Aorta (tissue), 5 donors: ENCODE measurements at regions not wholly inside any gene's neighbourhood (a gene's known extent, or its start where the extent isn't known, plus 50 kb on each side); places are given as distances from the start of the nearest gene placed in this dataset.

Experiments
- ATAC-seq: fragments of 200-7000 bp; cut with Tn5 transposase; one replicate; pipeline ENCODE4 v1.9.1; 2022; ENCODE audit warnings: moderate library complexity; ENCODE audit not compliant: low FRiP score
- DNase-seq, 2 donors: peaks; one replicate each; pipeline ENCODE4 v3.0.0-alpha.2; 2020
- H3K27ac ChIP-seq, 2 donors: one replicate each; pipeline ENCODE4 v1.5.1; 2013; ENCODE audit warnings: low read length in 2 of 2, mild to moderate bottlenecking in 2 of 2, moderate library complexity in 2 of 2, control low read depth in 1 of 2, inconsistent platforms in 1 of 2, low read depth in 1 of 2
- H3K27me3 ChIP-seq, 2 donors: one replicate each; pipeline ENCODE4 v1.6.1; 2013; ENCODE audit warnings: control low read depth in 1 of 2, low read length in 1 of 2, mild to moderate bottlenecking in 1 of 2, moderate library complexity in 1 of 2; ENCODE audit not compliant: insufficient read depth in 2 of 2, control insufficient read depth in 1 of 2
- H3K36me3 ChIP-seq, 2 donors: one replicate each; pipeline ENCODE4 v1.6.1; 2013; ENCODE audit warnings: control low read depth in 1 of 2, low read length in 1 of 2, mild to moderate bottlenecking in 1 of 2; ENCODE audit not compliant: insufficient read depth in 2 of 2, control insufficient read depth in 1 of 2
- H3K4me1 ChIP-seq, 2 donors: one replicate each; pipeline ENCODE4 v1.6.1; 2013; ENCODE audit warnings: low read length in 2 of 2, control low read depth in 1 of 2, mild to moderate bottlenecking in 1 of 2, moderate library complexity in 1 of 2; ENCODE audit not compliant: insufficient read depth in 2 of 2, control insufficient read depth in 1 of 2
- H3K4me3 ChIP-seq, 2 donors: one replicate each; pipeline ENCODE4 v1.5.1; 2013; ENCODE audit warnings: low read length in 2 of 2, control low read depth in 1 of 2, mild to moderate bottlenecking in 1 of 2
- H3K9me3 ChIP-seq: one replicate; pipeline ENCODE4 v1.6.1; 2013; ENCODE audit warnings: mild to moderate bottlenecking, low read length; ENCODE audit not compliant: control insufficient read depth
- WGBS, 2 donors: extraction: QIAGEN DNeasy Blood & Tissue Kit; methylation state at CpG; one replicate each; pipeline ENCODE4 v1.1.7; 2013; 5-methylcytosine and 5-hydroxymethylcytosine counted together
- intact Hi-C, 2 donors: fragments of 100-400 bp; cut with DNase I; formaldehyde crosslinking; loops; one replicate each; pipeline versions ENCODE4 v1.14.2 to v1.15.0; 2022
- donor health status: healthy with polysubstance abuse.
- donor health status: Bipolar disorder and iron deficiency.
- donor health status: DM: no; HTN: no; CAD: no.
- donor health status: DM: no; HTN: no; CAD: no.
- donor health status: DM: yes; HTN: yes; CAD: no.

DNA sequence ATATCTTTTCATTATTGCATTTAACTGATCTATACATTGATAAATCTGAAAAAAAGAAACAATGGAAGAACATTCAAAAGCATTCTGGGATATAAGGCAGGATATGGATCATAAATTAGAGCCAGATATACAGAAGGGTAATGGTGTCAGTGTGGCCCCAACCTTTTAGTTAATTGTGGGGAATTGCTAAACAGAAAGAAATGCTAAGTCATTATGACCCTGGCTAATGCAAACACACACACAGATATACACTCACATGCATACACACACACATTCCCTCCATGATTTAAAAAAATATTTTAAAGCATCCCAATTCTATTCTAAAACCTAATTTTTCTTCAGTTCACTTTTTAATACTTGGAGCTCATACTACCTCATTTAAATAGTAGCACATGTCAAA lies 404.5 kb downstream of the BCAT1 start:
- no peaks in the 10 kb centered on the region for H3K36me3 ChIP-seq
- intact Hi-C loops, result no loop called here
- ATAC-seq (no peak), DNase-seq (no peak)
- H3K27me3 ChIP-seq, result no peaks in the 10 kb centered on the region
- no peaks in the 10 kb centered on the region for H3K4me1 ChIP-seq
- no peak overlapping the region for H3K4me3 ChIP-seq
- H3K27ac ChIP-seq, result no peak overlapping the region
- H3K9me3 ChIP-seq, result no peaks in the 10 kb centered on the region

DNA sequence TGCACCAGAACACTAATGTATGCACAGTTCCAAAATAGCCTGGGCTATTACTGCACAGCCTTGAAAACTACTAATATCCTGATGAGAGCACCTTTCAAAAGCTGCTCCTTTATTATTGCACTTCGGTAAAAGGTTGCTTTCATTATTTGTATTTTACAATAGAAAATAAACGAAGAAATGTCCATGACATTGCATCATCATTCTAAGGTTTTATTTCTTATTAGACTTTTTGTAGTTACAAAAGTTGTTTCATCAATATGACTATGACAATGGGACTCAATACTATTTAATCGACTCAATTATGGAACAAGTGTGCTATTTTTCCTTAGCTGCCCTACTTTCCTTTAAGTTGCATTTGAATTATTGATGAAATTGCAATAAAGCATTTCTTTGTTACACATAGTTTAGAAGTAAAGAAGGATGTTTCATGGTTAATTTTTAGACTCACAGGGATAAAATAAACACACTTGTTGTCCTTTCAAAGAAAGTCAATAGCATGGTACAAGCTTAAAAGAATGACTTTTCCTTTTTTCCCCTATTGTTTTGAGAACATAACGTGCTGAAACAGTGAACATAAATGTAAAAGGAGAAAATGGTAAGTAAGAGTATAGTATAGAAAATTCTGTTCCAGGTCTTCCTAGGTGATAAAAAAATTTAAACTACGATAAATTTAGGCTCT lies 407.6 kb downstream of the BCAT1 start:
- H3K4me1 ChIP-seq, result peaks cover 0 to 3% of the 10 kb centered on the region in 2 donors
- intact Hi-C loops, result no loop called here
- 76 to 80% methylated on average over 5 of the region's 5 CpGs for WGBS, 2 donors
- no peaks in the 10 kb centered on the region for H3K27me3 ChIP-seq
- H3K9me3 ChIP-seq, result no peaks in the 10 kb centered on the region
- DNase-seq, result no peak
- no peak overlapping the region for H3K27ac ChIP-seq
- no peak overlapping the region for H3K4me3 ChIP-seq
- no peak for ATAC-seq
- H3K36me3 ChIP-seq, result no peaks in the 10 kb centered on the region

DNA sequence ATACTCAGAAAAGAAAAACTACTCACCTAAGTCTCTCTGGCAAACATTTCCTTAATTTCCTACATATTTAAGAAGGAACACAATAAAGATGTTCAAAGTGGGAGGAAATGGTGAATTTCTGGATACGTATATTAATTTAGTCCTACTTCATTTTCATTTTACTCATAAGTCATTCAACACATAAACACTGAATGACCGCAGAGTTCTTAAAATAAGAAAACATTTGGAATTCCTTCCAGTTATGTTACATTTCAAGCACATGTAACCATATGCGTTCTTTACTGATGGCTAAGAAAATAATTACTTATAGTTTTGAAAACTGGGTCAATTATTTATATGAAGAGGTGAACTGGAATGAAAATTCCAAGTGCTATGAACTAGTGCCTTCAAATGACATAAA lies 409.3 kb downstream of the BCAT1 start:
- intact Hi-C loops, result no loop called here
- ATAC-seq (no peak), DNase-seq (no peak)
- Histone ChIP-seq H3K36me3 (no peaks in the 10 kb centered on the region), H3K27me3 (peaks cover 0 to 1% of the 10 kb centered on the region in 2 donors), H3K4me3 (no peak overlapping the region), H3K9me3 (no peaks in the 10 kb centered on the region), H3K4me1 (peaks cover 5 to 9% of the 10 kb centered on the region in 2 donors), H3K27ac (no peak overlapping the region)
- 96 to 97% methylated on average over 3 of the region's 3 CpGs for WGBS, 2 donors

DNA sequence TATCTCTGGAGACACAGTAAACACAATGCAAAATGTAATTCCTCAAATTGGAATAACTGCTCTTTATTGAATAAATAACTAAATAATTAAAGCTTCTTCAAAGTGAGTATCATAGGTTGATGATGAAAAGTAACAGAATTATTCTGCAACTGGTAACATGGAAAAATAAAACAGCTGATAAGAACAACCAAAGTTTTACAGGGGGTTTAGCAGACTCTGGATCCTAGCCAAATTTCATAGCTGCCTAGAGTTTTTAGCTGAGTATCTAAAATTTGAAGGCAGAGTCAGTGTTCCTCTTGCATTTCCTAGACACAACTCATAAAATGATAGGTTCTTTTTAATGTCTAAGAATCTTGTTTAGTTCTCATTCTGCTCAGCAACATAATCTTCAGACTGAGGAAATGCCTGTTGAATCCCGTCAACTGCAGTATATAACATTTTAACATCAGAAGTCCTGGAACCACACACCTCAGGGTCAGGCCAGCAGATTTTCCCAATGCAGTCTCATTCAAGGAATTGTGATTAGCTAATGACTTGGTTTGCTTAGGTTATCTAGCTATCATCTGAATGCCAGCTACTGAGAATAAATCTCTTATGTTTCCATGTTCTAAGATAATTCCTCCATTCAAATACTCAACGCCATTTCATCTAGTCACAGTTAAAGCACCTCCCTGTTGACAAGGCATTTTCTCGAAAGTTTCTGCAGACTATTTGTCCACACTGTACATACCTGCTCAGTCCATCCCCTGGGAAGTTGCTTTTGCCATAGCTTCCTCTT lies 411.6 kb downstream of the BCAT1 start:
- Histone ChIP-seq H3K9me3 (no peaks in the 10 kb centered on the region), H3K27ac (peak overlapping the region; percentile 74 to 91), H3K36me3 (no peaks in the 10 kb centered on the region), H3K4me1 (peaks cover 5 to 14% of the 10 kb centered on the region in 2 donors), H3K4me3 (peak overlapping the region in 1 of 2 donors; percentile 47), H3K27me3 (peaks cover 0 to 1% of the 10 kb centered on the region in 2 donors)
- no peak for DNase-seq
- no peak for ATAC-seq
- intact Hi-C loops, result no loop called here
- 72 to 80% methylated on average over 3 of the region's 3 CpGs for WGBS, 2 donors

DNA sequence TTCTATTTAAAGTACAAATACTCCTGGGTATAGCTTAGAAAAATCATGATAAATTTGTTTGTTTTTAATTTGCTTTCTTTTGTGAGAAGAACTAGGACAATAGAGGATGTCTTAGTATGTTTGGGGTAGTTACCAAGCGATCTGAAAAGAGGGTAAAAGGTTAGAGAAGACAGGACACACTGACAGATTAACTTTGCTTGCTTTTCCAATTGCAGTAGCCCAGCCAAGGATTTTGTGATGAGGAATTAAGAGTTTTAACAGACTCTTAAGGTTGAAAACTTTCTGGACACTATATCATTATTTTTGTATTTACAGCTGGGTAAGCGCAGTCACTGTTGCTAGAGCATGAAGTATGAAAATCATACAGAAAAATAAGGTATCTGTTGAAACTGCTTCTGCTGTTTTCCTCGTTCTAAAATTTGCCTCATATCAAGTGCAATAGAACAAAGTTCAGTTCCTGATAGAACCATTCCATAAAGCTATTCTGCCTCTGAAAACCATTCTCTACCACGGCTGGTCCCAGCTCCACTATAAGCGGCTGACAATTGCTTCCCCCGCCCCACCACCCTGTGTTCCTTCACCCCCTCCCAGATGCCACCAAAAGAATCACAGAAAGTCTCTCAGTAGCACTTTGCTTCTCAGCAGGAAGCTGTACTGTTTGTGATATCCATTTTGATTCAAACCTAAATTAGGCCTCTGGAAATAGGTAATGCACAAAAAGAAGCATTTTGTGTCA lies 413.4 kb downstream of the BCAT1 start:
- intact Hi-C loops, result no loop called here
- Histone ChIP-seq H3K4me3 (no peak overlapping the region), H3K27me3 (peaks cover 0 to 1% of the 10 kb centered on the region in 2 donors), H3K9me3 (no peaks in the 10 kb centered on the region), H3K27ac (no peak overlapping the region), H3K36me3 (no peaks in the 10 kb centered on the region), H3K4me1 (peaks cover 5 to 14% of the 10 kb centered on the region in 2 donors)
- ATAC-seq (no peak), DNase-seq (no peak)
- WGBS, 2 donors, result 66 to 76% methylated on average over 6 of the region's 6 CpGs

DNA sequence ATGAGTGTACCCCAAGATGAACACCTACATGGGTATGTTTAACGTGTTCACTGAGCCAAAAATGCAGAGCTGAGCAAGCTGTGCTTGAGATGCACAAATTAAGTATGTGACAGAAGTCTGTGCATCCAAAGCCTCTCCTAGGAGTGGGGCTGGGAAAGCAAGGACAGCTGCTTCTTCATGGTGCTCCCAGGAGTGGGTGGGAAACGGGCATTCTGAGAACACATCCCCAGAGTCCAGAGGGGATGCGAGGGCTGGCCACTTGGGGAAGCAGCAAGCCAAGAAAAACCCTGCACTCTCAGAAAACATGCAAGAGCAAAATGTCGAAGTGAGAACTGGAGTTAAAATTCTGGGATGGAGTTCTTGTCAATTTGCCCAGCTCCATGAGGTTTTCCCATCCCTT lies 414.3 kb downstream of the BCAT1 start:
- WGBS, 2 donors, result 12% methylated on average over 4 of the region's 4 CpGs
- peak overlapping the region; percentile 45 to 86 for H3K27ac ChIP-seq

DNA sequence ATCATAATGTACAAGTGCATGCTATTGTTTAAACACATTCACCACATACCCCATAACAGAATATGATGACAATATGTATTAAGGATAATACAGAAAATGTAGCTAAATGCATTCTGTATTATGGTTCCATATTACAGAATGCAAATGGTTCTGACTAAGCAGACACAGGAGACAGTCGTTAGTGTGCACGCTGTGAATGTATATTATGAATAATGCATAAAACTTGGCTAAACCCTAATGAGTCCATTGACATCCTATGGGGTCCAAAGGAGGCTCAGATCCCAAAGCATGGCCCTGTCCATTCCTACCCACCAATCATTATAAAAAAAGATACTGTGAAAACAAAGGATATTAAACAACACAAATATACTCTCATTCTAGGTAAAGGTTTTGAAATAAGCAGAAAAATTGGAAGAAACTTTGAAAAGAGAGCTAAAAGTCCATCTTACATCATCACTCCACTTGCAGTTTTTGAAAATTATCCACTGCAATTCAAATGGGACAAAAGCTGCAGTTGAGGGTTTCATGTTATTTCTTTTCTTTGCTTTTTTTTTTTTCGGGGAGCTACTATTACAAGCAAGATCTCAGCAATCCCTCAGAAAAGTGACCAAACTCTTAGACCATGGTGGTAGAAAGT lies 415.1 kb downstream of the BCAT1 start:
- Histone ChIP-seq H3K4me3 (no peak overlapping the region), H3K27ac (no peak overlapping the region), H3K9me3 (no peaks in the 10 kb centered on the region), H3K36me3 (no peaks in the 10 kb centered on the region), H3K27me3 (peaks cover 0 to 1% of the 10 kb centered on the region in 2 donors), H3K4me1 (peaks cover 5 to 14% of the 10 kb centered on the region in 2 donors)
- DNase-seq, result no peak
- 94 to 97% methylated on average over 3 of the region's 3 CpGs for WGBS, 2 donors
- ATAC-seq, result no peak
- intact Hi-C loops, result no loop called here

More for the DNA sequence above, 414.3 kb downstream of the BCAT1 start:
- no peaks in the 10 kb centered on the region for H3K36me3 ChIP-seq
- peaks cover 0 to 1% of the 10 kb centered on the region in 2 donors for H3K27me3 ChIP-seq
- H3K4me3 ChIP-seq, result no peak overlapping the region
- DNase-seq (no peak), ATAC-seq (peak; percentile 56)
- intact Hi-C loops, result no loop called here
- peaks cover 5 to 14% of the 10 kb centered on the region in 2 donors for H3K4me1 ChIP-seq
- H3K9me3 ChIP-seq, result no peaks in the 10 kb centered on the region

DNA sequence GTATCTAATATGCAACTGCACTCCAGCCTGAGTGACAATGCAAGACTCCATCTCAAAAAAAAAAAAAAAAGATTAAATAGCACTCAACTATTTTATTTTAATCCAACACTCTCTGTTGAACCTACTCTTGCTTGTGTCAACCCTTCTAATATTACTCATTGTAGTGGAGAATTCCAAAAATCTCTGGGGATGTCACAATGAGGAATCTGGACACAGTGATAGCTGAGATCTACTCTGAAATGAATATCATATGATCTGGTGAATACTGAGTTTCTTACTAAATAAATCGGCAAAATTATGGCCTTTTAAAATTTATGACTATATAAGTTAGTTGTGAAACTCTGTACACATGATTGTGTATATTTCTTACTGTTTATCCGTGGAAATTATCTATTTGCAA lies 418.2 kb downstream of the BCAT1 start:
- Histone ChIP-seq H3K4me1 (peaks cover 4 to 7% of the 10 kb centered on the region in 2 donors), H3K9me3 (no peaks in the 10 kb centered on the region), H3K27ac (no peak overlapping the region), H3K4me3 (no peak overlapping the region), H3K36me3 (no peaks in the 10 kb centered on the region), H3K27me3 (peaks cover 0 to 1% of the 10 kb centered on the region in 2 donors)
- 68 to 70% methylated on average over 2 of the region's 2 CpGs for WGBS, 2 donors
- DNase-seq (no peak), ATAC-seq (no peak)
- intact Hi-C loops, result no loop called here
